Loucy (cell line): ENCODE measurements at regions not wholly inside any gene's neighbourhood (a gene's known extent, or its start where the extent isn't known, plus 50 kb on each side); places are given as distances from the start of the nearest gene placed in this dataset.

Experiments
- CTCF ChIP-seq: fragments of 200-600 bp; sonication (generic); conservative IDR thresholded peaks from 2 replicates; pipeline ENCODE4 v1.5.1; 2014; ENCODE audit warnings: mild to moderate bottlenecking, antibody characterized with exemption, low read length
- EZH2phosphoT487 ChIP-seq: fragments of 200-600 bp; IDR thresholded peaks from 2 replicates; pipeline ENCODE4 v1.6.1; 2018; ENCODE audit warnings: antibody characterized with exemption, mild to moderate bottlenecking, moderate library complexity, borderline replicate concordance

DNA sequence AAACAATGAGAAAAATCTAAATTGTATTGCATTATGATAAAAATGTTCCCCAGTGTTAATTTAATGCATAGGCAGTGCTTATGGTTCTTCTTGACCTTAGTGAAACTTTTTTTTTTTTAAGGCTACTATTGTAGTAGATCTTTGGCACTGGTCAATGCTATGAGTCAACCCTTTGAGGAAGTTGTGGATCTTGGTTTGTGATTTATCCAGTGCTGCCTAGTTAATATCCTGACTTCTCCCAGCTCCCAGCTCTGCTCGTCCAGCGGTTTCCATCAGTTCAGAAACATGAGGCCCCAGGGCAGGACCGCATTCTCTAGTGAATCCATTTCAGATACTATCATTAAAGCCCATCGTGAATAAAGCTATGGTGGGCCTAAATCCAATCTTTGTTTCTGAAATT lies 364.5 kb upstream of the JARID2 start:
- TF ChIP-seq CTCF = no peak
- no peak for TF ChIP-seq EZH2phosphoT487
